ENCODE measurements at regions not wholly inside any gene's neighbourhood (a gene's known extent, or its start where the extent isn't known, plus 50 kb on each side); places are given as distances from the start of the nearest gene placed in this dataset.
"Not testable (repeated sequence)": the region's sequence is repeated elsewhere in the genome, so short reads cannot be mapped to it uniquely, and the experiment has no call there.

DNA sequence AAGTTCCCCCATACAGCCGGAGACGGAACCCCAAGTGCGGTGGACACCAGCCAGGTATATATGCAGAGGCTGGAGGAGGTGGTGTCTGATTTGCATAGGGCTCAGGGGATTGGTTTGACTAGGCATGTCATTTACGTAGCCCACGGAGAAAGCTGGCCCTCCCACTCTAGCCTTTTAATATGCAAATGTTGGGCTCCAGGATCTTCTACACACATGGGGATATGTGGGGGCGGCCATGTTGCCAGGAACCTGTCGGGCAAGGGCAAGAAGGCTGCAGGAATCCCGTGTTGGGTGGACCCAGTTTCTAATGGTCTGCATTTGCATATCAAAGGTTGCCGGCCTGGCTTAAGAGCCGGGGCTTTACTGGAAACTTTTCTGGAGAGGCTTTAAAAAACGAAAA lies 57.4 kb downstream of the FTHL17 start:
- H3K27me3 ChIP-seq (ENCODE audit: control insufficient read depth in 2 of 2, insufficient read depth in 2 of 2, low read length in 2 of 2); H3K9ac ChIP-seq (ENCODE audit: low read depth in 1 of 2, low read length in 2 of 2); H3K27ac ChIP-seq (ENCODE audit: low read depth in 2 of 2, low read length in 2 of 2); H3K4me1 ChIP-seq (ENCODE audit: control insufficient read depth in 2 of 2, insufficient read depth in 2 of 2, low read length in 2 of 2); H3K9me3 ChIP-seq (ENCODE audit: control insufficient read depth in 2 of 2, low read length in 2 of 2); H3K4me3 ChIP-seq (ENCODE audit: low read length in 2 of 2); H3K36me3 ChIP-seq (ENCODE audit: control insufficient read depth in 2 of 2, insufficient read depth in 2 of 2, low read length in 2 of 2): not testable (repeated sequence)

GRCh38 chrX:31012509-31013025 lies 59.3 kb downstream of the FTHL17 start:
- Histone ChIP-seq H3K9me3 (ENCODE audit: control insufficient read depth in 2 of 2, low read length in 2 of 2) (peaks cover 0 to 2% of the 10 kb centered on the region in 2 donors), H3K27me3 (ENCODE audit: control insufficient read depth in 2 of 2, insufficient read depth in 2 of 2, low read length in 2 of 2) (no peaks in the 10 kb centered on the region), H3K36me3 (ENCODE audit: control insufficient read depth in 2 of 2, insufficient read depth in 2 of 2, low read length in 2 of 2) (no peaks in the 10 kb centered on the region), H3K4me1 (ENCODE audit: control insufficient read depth in 2 of 2, insufficient read depth in 2 of 2, low read length in 2 of 2) (no peaks in the 10 kb centered on the region), H3K27ac (ENCODE audit: low read depth in 2 of 2, low read length in 2 of 2) (no peak overlapping the region), H3K4me3 (ENCODE audit: low read length in 2 of 2) (no peak overlapping the region), H3K9ac (ENCODE audit: low read depth in 1 of 2, low read length in 2 of 2) (no peak overlapping the region)

DNA sequence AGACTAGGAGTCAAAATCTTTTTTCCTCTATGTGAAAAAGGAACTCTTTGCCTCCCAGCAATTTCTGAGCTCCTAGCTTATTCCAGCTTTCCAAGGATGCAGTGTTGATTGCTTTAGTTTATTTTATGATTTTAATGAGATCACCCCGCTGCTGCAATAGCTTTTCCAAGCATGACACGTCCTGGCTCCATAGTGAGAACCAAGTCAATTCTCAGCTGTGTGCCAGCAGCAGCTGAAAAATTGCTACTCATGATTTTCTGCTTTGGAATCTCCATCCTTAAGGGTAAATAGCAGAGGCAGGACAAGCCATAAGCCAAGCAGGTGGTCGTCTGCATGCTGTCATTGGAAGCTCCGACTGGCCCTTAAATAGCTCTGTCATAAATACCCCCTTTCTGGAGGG lies 64.5 kb downstream of the FTHL17 start:
- Histone ChIP-seq H3K27ac (ENCODE audit: low read depth in 2 of 2, low read length in 2 of 2) (no peak overlapping the region), H3K4me3 (ENCODE audit: low read length in 2 of 2) (no peak overlapping the region), H3K4me1 (ENCODE audit: control insufficient read depth in 2 of 2, insufficient read depth in 2 of 2, low read length in 2 of 2) (no peaks in the 10 kb centered on the region), H3K9ac (ENCODE audit: low read depth in 1 of 2, low read length in 2 of 2) (no peak overlapping the region), H3K36me3 (ENCODE audit: control insufficient read depth in 2 of 2, insufficient read depth in 2 of 2, low read length in 2 of 2) (no peaks in the 10 kb centered on the region), H3K9me3 (ENCODE audit: control insufficient read depth in 2 of 2, low read length in 2 of 2) (no peaks in the 10 kb centered on the region), H3K27me3 (ENCODE audit: control insufficient read depth in 2 of 2, insufficient read depth in 2 of 2, low read length in 2 of 2) (no peaks in the 10 kb centered on the region)

GRCh38 chrX:31006027-31006426 lies 65.8 kb downstream of the FTHL17 start:
- H3K4me3 ChIP-seq (ENCODE audit: low read length in 2 of 2): no peak overlapping the region
- H3K4me1 ChIP-seq (ENCODE audit: control insufficient read depth in 2 of 2, insufficient read depth in 2 of 2, low read length in 2 of 2): no peaks in the 10 kb centered on the region
- H3K9ac ChIP-seq (ENCODE audit: low read depth in 1 of 2, low read length in 2 of 2): no peak overlapping the region
- H3K27ac ChIP-seq (ENCODE audit: low read depth in 2 of 2, low read length in 2 of 2): no peak overlapping the region
- H3K9me3 ChIP-seq (ENCODE audit: control insufficient read depth in 2 of 2, low read length in 2 of 2): no peaks in the 10 kb centered on the region
- no peaks in the 10 kb centered on the region for H3K27me3 ChIP-seq (ENCODE audit: control insufficient read depth in 2 of 2, insufficient read depth in 2 of 2, low read length in 2 of 2)
- no peaks in the 10 kb centered on the region for H3K36me3 ChIP-seq (ENCODE audit: control insufficient read depth in 2 of 2, insufficient read depth in 2 of 2, low read length in 2 of 2)

DNA sequence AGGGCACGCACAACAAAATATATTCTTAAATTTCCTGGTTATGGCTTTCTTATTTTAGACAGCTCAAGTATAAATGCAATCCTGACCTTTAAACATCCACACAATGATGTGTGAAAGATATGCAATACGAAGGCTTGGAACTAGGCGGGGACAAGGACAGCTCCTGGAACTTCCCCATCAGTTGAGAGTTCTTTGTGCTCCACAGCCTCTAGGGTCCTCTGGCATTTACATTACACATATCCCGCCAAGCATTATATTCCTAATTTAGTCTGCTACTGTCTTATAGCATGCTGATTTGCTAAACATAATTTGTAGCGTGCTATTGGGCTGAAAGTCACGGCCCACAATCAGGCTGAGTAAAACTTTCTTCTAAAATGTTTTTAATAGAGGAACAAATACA lies 74.4 kb downstream of the FTHL17 start:
- H3K36me3 ChIP-seq (ENCODE audit: control insufficient read depth in 2 of 2, insufficient read depth in 2 of 2, low read length in 2 of 2): no peaks in the 10 kb centered on the region
- H3K9ac ChIP-seq (ENCODE audit: low read depth in 1 of 2, low read length in 2 of 2): no peak overlapping the region
- no peak overlapping the region for H3K4me3 ChIP-seq (ENCODE audit: low read length in 2 of 2)
- no peaks in the 10 kb centered on the region for H3K4me1 ChIP-seq (ENCODE audit: control insufficient read depth in 2 of 2, insufficient read depth in 2 of 2, low read length in 2 of 2)
- H3K27me3 ChIP-seq (ENCODE audit: control insufficient read depth in 2 of 2, insufficient read depth in 2 of 2, low read length in 2 of 2): peaks cover 0 to 3% of the 10 kb centered on the region in 2 donors
- H3K27ac ChIP-seq (ENCODE audit: low read depth in 2 of 2, low read length in 2 of 2): no peak overlapping the region
- no peaks in the 10 kb centered on the region for H3K9me3 ChIP-seq (ENCODE audit: control insufficient read depth in 2 of 2, low read length in 2 of 2)

GRCh38 chrX:30995705-30996104 lies 76.1 kb downstream of the FTHL17 start:
- H3K27me3 ChIP-seq (ENCODE audit: control insufficient read depth in 2 of 2, insufficient read depth in 2 of 2, low read length in 2 of 2): peaks cover 0 to 3% of the 10 kb centered on the region in 2 donors
- no peak overlapping the region for H3K27ac ChIP-seq (ENCODE audit: low read depth in 2 of 2, low read length in 2 of 2)
- no peak overlapping the region for H3K9ac ChIP-seq (ENCODE audit: low read depth in 1 of 2, low read length in 2 of 2)
- no peak overlapping the region for H3K4me3 ChIP-seq (ENCODE audit: low read length in 2 of 2)
- H3K9me3 ChIP-seq (ENCODE audit: control insufficient read depth in 2 of 2, low read length in 2 of 2): no peaks in the 10 kb centered on the region
- H3K36me3 ChIP-seq (ENCODE audit: control insufficient read depth in 2 of 2, insufficient read depth in 2 of 2, low read length in 2 of 2): no peaks in the 10 kb centered on the region
- H3K4me1 ChIP-seq (ENCODE audit: control insufficient read depth in 2 of 2, insufficient read depth in 2 of 2, low read length in 2 of 2): no peaks in the 10 kb centered on the region

GRCh38 chrX:30995060-30995700 lies 76.7 kb downstream of the FTHL17 start:
- Histone ChIP-seq H3K9ac (ENCODE audit: low read depth in 1 of 2, low read length in 2 of 2) (no peak overlapping the region), H3K27me3 (ENCODE audit: control insufficient read depth in 2 of 2, insufficient read depth in 2 of 2, low read length in 2 of 2) (peaks cover 0 to 3% of the 10 kb centered on the region in 2 donors), H3K36me3 (ENCODE audit: control insufficient read depth in 2 of 2, insufficient read depth in 2 of 2, low read length in 2 of 2) (no peaks in the 10 kb centered on the region), H3K4me1 (ENCODE audit: control insufficient read depth in 2 of 2, insufficient read depth in 2 of 2, low read length in 2 of 2) (no peaks in the 10 kb centered on the region), H3K9me3 (ENCODE audit: control insufficient read depth in 2 of 2, low read length in 2 of 2) (no peaks in the 10 kb centered on the region), H3K4me3 (ENCODE audit: low read length in 2 of 2) (no peak overlapping the region), H3K27ac (ENCODE audit: low read depth in 2 of 2, low read length in 2 of 2) (no peak overlapping the region)

DNA sequence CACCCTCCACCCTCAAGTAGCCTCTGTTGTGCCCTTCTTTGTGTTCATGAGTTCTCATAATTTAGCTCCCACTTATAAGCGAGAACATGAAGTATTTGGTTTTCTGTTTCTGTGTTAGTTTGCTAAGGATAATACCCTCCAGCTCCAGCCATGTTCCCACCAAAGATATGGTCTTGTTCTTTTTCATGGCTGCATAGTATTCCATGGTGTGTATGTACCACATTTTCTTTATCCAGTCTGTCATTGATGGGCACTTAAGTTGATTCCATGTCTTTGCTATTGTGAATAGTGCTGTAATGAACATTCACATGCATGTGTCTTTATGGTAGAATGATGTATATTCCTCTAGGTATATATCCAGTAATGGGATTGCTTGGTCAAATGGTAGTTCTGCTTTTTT lies 77.8 kb downstream of the FTHL17 start:
- H3K4me1 ChIP-seq (ENCODE audit: control insufficient read depth in 2 of 2, insufficient read depth in 2 of 2, low read length in 2 of 2); H3K9me3 ChIP-seq (ENCODE audit: control insufficient read depth in 2 of 2, low read length in 2 of 2); H3K9ac ChIP-seq (ENCODE audit: low read depth in 1 of 2, low read length in 2 of 2); H3K4me3 ChIP-seq (ENCODE audit: low read length in 2 of 2); H3K27ac ChIP-seq (ENCODE audit: low read depth in 2 of 2, low read length in 2 of 2); H3K36me3 ChIP-seq (ENCODE audit: control insufficient read depth in 2 of 2, insufficient read depth in 2 of 2, low read length in 2 of 2); H3K27me3 ChIP-seq (ENCODE audit: control insufficient read depth in 2 of 2, insufficient read depth in 2 of 2, low read length in 2 of 2): not testable (repeated sequence)

GRCh38 chrX:30992381-30992904 lies 79.4 kb downstream of the FTHL17 start:
- no peaks in the 10 kb centered on the region for H3K36me3 ChIP-seq (ENCODE audit: control insufficient read depth in 2 of 2, insufficient read depth in 2 of 2, low read length in 2 of 2)
- no peak overlapping the region for H3K4me3 ChIP-seq (ENCODE audit: low read length in 2 of 2)
- no peak overlapping the region for H3K9ac ChIP-seq (ENCODE audit: low read depth in 1 of 2, low read length in 2 of 2)
- H3K27ac ChIP-seq (ENCODE audit: low read depth in 2 of 2, low read length in 2 of 2): no peak overlapping the region
- H3K9me3 ChIP-seq (ENCODE audit: control insufficient read depth in 2 of 2, low read length in 2 of 2): no peaks in the 10 kb centered on the region
- no peaks in the 10 kb centered on the region for H3K4me1 ChIP-seq (ENCODE audit: control insufficient read depth in 2 of 2, insufficient read depth in 2 of 2, low read length in 2 of 2)
- H3K27me3 ChIP-seq (ENCODE audit: control insufficient read depth in 2 of 2, insufficient read depth in 2 of 2, low read length in 2 of 2): no peaks in the 10 kb centered on the region

- Histone ChIP-seq H3K27ac (ENCODE audit: low read depth in 2 of 2, low read length in 2 of 2) (no peak overlapping the region), H3K27me3 (ENCODE audit: control insufficient read depth in 2 of 2, insufficient read depth in 2 of 2, low read length in 2 of 2) (no peaks in the 10 kb centered on the region), H3K36me3 (ENCODE audit: control insufficient read depth in 2 of 2, insufficient read depth in 2 of 2, low read length in 2 of 2) (no peaks in the 10 kb centered on the region), H3K9me3 (ENCODE audit: control insufficient read depth in 2 of 2, low read length in 2 of 2) (no peaks in the 10 kb centered on the region), H3K4me1 (ENCODE audit: control insufficient read depth in 2 of 2, insufficient read depth in 2 of 2, low read length in 2 of 2) (no peaks in the 10 kb centered on the region), H3K4me3 (ENCODE audit: low read length in 2 of 2) (no peak overlapping the region), H3K9ac (ENCODE audit: low read depth in 1 of 2, low read length in 2 of 2) (no peak overlapping the region)
Measured at GRCh38 chrX:30990361-30990760, 81.5 kb downstream of the FTHL17 start.
